ENCODE measurements at regions not wholly inside any gene's neighbourhood (a gene's known extent, or its start where the extent isn't known, plus 50 kb on each side); places are given as distances from the start of the nearest gene placed in this dataset.

- DNase-seq (ENCODE audit: low spot score) = no peak
Measured at GRCh38 chr7:85655252-85655651, 468.4 kb upstream of the SEMA3D start.

- no peak for DNase-seq (ENCODE audit: low spot score)
Measured at GRCh38 chr7:85644272-85644671, 457.4 kb upstream of the SEMA3D start.

GRCh38 chr7:85641331-85641730 lies 454.5 kb upstream of the SEMA3D start:
- DNase-seq (ENCODE audit: low spot score) = no peak

- no peak for DNase-seq (ENCODE audit: low spot score)
Measured at GRCh38 chr7:85638394-85638793, 451.5 kb upstream of the SEMA3D start.

- no peak for DNase-seq (ENCODE audit: low spot score)
Measured at GRCh38 chr7:85634951-85635350, 448.1 kb upstream of the SEMA3D start.

GRCh38 chr7:85630904-85631600 lies 444.2 kb upstream of the SEMA3D start:
- no peak for DNase-seq (ENCODE audit: low spot score)

- DNase-seq (ENCODE audit: low spot score) = no peak
Measured at GRCh38 chr7:85627791-85628586, 441.1 kb upstream of the SEMA3D start.

- DNase-seq (ENCODE audit: low spot score) = no peak
Measured at GRCh38 chr7:85622059-85622458, 435.2 kb upstream of the SEMA3D start.

GRCh38 chr7:85620936-85621685 lies 434.3 kb upstream of the SEMA3D start:
- DNase-seq (ENCODE audit: low spot score) = no peak

- no peak for DNase-seq (ENCODE audit: low spot score)
Measured at GRCh38 chr7:85619236-85619635, 432.4 kb upstream of the SEMA3D start.

- DNase-seq (ENCODE audit: low spot score) = no peak
Measured at GRCh38 chr7:85614684-85615083, 427.8 kb upstream of the SEMA3D start.

GRCh38 chr7:85612514-85612913 lies 425.7 kb upstream of the SEMA3D start:
- no peak for DNase-seq (ENCODE audit: low spot score)

GRCh38 chr7:85608804-85609203 lies 421.9 kb upstream of the SEMA3D start:
- DNase-seq (ENCODE audit: low spot score) = no peak

GRCh38 chr7:85602196-85602595 lies 415.3 kb upstream of the SEMA3D start:
- no peak for DNase-seq (ENCODE audit: low spot score)

GRCh38 chr7:85600395-85600794 lies 413.5 kb upstream of the SEMA3D start:
- DNase-seq (ENCODE audit: low spot score) = no peak

- DNase-seq (ENCODE audit: low spot score) = no peak
Measured at GRCh38 chr7:85596827-85597226, 410.0 kb upstream of the SEMA3D start.

- no peak for DNase-seq (ENCODE audit: low spot score)
Measured at GRCh38 chr7:85595750-85596178, 408.9 kb upstream of the SEMA3D start.

- no peak for DNase-seq (ENCODE audit: low spot score)
Measured at GRCh38 chr7:85593355-85593754, 406.5 kb upstream of the SEMA3D start.

- no peak for DNase-seq (ENCODE audit: low spot score)
Measured at GRCh38 chr7:85587785-85588184, 400.9 kb upstream of the SEMA3D start.

GRCh38 chr7:85586091-85586490 lies 399.2 kb upstream of the SEMA3D start:
- no peak for DNase-seq (ENCODE audit: low spot score)

GRCh38 chr7:85583131-85583953 lies 396.5 kb upstream of the SEMA3D start:
- no peak for DNase-seq (ENCODE audit: low spot score)

- no peak for DNase-seq (ENCODE audit: low spot score)
Measured at GRCh38 chr7:85573844-85574243, 387.0 kb upstream of the SEMA3D start.
